Pancreas (tissue), 10 donors: ENCODE measurements at regions not wholly inside any gene's neighbourhood (a gene's known extent, or its start where the extent isn't known, plus 50 kb on each side); places are given as distances from the start of the nearest gene placed in this dataset.

ENCODE experiments used
- ATAC-seq, 4 donors: fragments of 200-7000 bp; cut with Tn5 transposase; one replicate each; pipeline versions ENCODE4 v1.8.0 to v1.9.1; 2020; ENCODE audit warnings: mild to moderate bottlenecking in 4 of 4, moderate library complexity in 4 of 4
- DNase-seq, 6 donors: peaks; one replicate each; pipeline ENCODE4 v3.0.0-alpha.2; 2020
- FAIRE-seq: peaks from 2 replicates; lab custom pipeline; 2012; peaks lifted over from hg19 to GRCh38; lab: Jason Lieb, UNC
- H3K27ac ChIP-seq, 4 donors: fragments of 200-600 bp; sonication (generic); 1 replicate in 3 of 4; 2 replicates in 1 of 4; pipeline versions ENCODE4 v1.5.0 to v1.8.0; 2020
- H3K27me3 ChIP-seq, 4 donors: fragments of 200-600 bp; one replicate each; pipeline ENCODE4 v1.8.0; 2021
- H3K36me3 ChIP-seq, 3 donors: fragments of 200-600 bp; sonication (generic) in 1 of 3; one replicate each; pipeline versions ENCODE4 v1.5.0 to v1.8.0; 2020 to 2021
- H3K4me1 ChIP-seq, 3 donors: fragments of 200-600 bp; one replicate each; pipeline ENCODE4 v1.8.0; 2021
- H3K4me3 ChIP-seq, 4 donors: fragments of 200-600 bp; sonication (generic) in 2 of 4; one replicate each; pipeline versions ENCODE4 v1.5.0 to v1.8.0; 2020 to 2021
- H3K9me3 ChIP-seq, 4 donors: fragments of 200-600 bp; one replicate each; pipeline ENCODE4 v1.8.0; 2021
- WGBS, 2 donors: extraction: QIAGEN DNeasy Blood & Tissue Kit; methylation state at CpG; one replicate each; pipeline ENCODE4 v1.1.7; 2013; 5-methylcytosine and 5-hydroxymethylcytosine counted together
- intact Hi-C, 3 donors: fragments of 100-400 bp; cut with DNase I; formaldehyde crosslinking; loops; one replicate each; pipeline versions ENCODE4 v1.11.1 to v1.14.2; 2022
- TF ChIP-seq, protein P1 (sequence below), 4 donors: fragments of 200-600 bp; sonication (generic) in 3 of 4; IDR thresholded peaks; one replicate each; pipeline versions ENCODE4 v1.5.0 to v1.8.0; 2021; ENCODE audit warnings: antibody characterized with exemption in 4 of 4
- donor health status: healthy with polysubstance abuse.
- donor health status: DM: no; HTN: no; CAD: no; lungs with moderate emphysema.
- donor health status: DM: no; HTN: no; CAD: no.
- donor health status: control.
- donor health status: control.
- donor health status: Bipolar disorder and iron deficiency.
- donor health status: DM: yes; HTN: yes; CAD: no.
- donor health status: DM: no; HTN: no; CAD: no.
- donor health status: DM: no; HTN: no; CAD: no.
- donor health status: DM: yes; HTN: yes; CAD: no.

DNA sequence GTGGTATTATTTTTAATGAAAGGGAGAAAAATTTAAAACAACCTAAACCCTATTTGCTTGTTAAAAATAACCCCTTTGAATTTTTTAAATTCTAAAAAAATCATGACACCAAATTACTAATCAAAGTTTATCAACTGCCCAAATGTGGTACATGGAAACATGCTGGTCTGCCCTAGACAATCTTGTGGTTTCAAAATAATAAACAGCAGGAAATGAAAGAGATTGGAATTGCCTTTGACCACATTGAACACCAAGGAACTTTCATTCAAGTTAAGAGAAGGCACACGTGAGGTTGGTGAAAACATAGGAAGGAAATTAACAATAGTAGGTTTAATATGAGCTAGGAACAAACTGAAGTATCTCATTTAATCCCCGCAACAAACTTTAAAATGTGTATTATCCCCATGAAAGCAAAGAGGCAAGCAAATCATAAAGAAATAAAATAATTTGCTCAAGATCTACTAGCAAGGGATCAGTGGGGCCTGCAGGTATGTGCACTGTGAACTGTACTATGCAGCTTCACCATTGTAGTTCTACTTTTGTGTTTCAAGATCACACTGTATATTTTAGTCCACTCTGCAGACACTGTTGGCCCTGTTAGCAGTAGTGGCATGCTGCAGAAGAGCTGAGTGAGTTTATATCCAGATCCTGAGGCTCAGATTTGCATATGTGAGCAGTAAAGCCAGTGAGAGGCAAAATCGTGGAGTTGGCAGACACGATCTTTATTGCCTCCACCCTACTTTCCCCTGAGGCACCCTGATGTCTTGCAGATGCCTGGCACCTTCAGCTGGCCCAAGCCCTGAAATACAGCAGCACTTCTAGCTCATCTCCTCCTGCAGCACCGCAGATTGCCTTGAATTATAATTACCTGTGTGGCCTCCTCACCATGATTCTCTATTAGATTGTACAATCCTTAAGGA lies 157.8 kb upstream of the TENT5A start:
- ATAC-seq (no peak), FAIRE-seq (no peak), DNase-seq (no peak)
- Histone ChIP-seq H3K4me1 (no peaks in the 10 kb centered on the region), H3K27ac (no peak overlapping the region), H3K4me3 (no peak overlapping the region), H3K36me3 (no peaks in the 10 kb centered on the region), H3K27me3 (no peaks in the 10 kb centered on the region), H3K9me3 (no peaks in the 10 kb centered on the region)
- intact Hi-C loops, result no loop called here
- WGBS, 2 donors, result 76 to 84% methylated on average over 5 of the region's 5 CpGs
- TF ChIP-seq, protein P1, sequence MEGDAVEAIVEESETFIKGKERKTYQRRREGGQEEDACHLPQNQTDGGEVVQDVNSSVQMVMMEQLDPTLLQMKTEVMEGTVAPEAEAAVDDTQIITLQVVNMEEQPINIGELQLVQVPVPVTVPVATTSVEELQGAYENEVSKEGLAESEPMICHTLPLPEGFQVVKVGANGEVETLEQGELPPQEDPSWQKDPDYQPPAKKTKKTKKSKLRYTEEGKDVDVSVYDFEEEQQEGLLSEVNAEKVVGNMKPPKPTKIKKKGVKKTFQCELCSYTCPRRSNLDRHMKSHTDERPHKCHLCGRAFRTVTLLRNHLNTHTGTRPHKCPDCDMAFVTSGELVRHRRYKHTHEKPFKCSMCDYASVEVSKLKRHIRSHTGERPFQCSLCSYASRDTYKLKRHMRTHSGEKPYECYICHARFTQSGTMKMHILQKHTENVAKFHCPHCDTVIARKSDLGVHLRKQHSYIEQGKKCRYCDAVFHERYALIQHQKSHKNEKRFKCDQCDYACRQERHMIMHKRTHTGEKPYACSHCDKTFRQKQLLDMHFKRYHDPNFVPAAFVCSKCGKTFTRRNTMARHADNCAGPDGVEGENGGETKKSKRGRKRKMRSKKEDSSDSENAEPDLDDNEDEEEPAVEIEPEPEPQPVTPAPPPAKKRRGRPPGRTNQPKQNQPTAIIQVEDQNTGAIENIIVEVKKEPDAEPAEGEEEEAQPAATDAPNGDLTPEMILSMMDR (IDR thresholded peaks at IDR 0.05), result no peak

DNA sequence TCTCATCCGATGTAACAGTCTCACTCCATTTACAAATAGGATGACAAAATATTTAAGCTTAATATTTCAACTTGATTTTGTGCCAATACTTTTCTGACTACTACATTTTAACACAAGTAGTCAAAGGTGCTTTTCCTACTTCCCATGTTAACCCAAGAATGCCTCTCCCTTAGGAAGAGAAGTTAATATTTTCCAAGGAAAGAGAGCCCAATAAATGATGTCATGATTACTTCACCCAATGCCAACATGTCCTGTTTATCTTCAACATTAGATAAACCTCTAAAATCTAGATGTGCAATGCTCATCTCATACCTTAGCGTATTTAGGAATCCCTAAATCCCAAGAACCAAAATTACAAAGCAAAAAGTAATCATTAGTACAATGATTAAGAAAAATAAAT lies 156.7 kb upstream of the TENT5A start:
- no peaks in the 10 kb centered on the region for H3K27me3 ChIP-seq
- 79 to 90% methylated on average over 2 of the region's 2 CpGs for WGBS, 2 donors
- intact Hi-C loops, result no loop called here
- DNase-seq, result no peak
- no peaks in the 10 kb centered on the region for H3K4me1 ChIP-seq
- no peak for FAIRE-seq
- no peak for ATAC-seq
- no peak overlapping the region for H3K4me3 ChIP-seq
- H3K36me3 ChIP-seq, result no peaks in the 10 kb centered on the region
- H3K27ac ChIP-seq, result no peak overlapping the region
- no peaks in the 10 kb centered on the region for H3K9me3 ChIP-seq
- TF ChIP-seq, protein P1 (IDR thresholded peaks at IDR 0.05), result no peak

DNA sequence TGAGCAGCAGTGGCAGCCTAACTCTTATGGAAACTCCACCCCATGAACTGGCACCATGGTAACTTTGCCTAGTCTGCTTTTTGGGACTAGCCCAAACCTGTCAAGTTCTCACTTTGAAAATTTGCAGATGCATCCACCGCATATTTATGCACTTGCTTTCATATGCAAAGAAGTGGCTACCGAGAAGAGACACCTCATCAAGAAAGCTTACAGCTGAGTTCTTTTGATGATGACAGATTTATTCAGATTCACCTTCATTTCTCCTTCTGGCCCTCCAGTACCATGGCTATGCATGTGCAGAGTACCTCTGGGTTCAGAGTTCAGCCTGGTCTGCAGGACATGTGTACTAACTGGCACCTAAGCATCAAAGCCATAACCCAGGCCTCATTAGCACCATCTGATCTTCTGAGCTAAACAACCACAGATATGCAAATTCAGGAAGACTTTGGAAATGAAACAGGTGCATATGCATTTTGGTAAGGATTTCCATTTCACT lies 154.3 kb upstream of the TENT5A start:
- intact Hi-C loops, result no loop called here
- Histone ChIP-seq H3K27me3 (no peaks in the 10 kb centered on the region), H3K4me1 (peaks cover 0 to 5% (median under 1%) of the 10 kb centered on the region in 3 donors), H3K4me3 (no peak overlapping the region), H3K9me3 (no peaks in the 10 kb centered on the region), H3K36me3 (no peaks in the 10 kb centered on the region), H3K27ac (no peak overlapping the region)
- no peak for ATAC-seq
- TF ChIP-seq, protein P1 (IDR thresholded peaks at IDR 0.05), result no peak
- WGBS, 2 donors, result 75 to 87% methylated on average over 2 of the region's 2 CpGs
- DNase-seq, result no peak
- FAIRE-seq, result no peak

DNA sequence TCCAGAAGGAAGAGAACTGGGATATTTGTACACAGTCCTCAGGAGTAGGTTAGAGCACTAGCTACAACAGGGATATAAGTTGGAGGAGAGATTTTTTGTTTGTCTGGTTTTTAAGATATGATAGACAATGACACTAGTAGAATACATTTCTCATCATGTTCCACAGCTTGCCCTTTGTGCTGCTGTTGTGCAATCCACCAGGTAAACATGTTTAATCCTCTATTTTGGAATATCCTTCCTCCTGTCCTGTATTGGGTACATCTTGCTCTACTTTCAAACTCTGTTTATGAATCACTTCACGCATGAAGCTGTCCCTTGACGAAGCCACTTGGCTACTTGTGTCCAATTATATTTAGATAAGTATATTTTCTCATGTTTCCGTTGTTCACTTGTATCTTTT lies 153.6 kb upstream of the TENT5A start:
- Histone ChIP-seq H3K4me3 (no peak overlapping the region), H3K9me3 (no peaks in the 10 kb centered on the region), H3K4me1 (peaks cover 0 to 6% (median 6%) of the 10 kb centered on the region in 3 donors), H3K27me3 (no peaks in the 10 kb centered on the region), H3K36me3 (no peaks in the 10 kb centered on the region), H3K27ac (no peak overlapping the region)
- no peak for ATAC-seq
- no peak for DNase-seq
- no peak for FAIRE-seq
- TF ChIP-seq, protein P1 (IDR thresholded peaks at IDR 0.05), result no peak
- intact Hi-C loops, result no loop called here
- WGBS, 2 donors, result 78 to 93% methylated on average over 3 of the region's 3 CpGs

DNA sequence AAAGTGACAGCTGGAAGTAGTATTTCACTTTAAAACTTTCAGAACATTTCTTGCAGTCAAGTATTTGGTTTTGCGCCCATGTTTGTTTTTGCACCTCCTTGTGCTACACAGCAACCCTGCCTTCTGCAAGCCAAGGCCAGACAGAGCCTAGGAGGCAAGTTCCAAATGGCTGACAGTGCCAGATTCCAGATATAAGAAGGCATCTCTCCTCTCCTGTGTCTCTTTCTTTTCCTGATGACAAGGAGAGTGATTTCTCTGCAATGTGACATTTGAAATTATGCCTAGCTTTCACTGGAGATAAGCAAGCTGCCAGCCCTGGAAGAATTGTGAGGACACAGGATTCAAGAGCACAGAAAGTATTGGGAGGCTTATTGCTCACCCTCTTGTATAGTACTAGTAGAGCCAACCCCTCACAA lies 149.1 kb upstream of the TENT5A start:
- DNase-seq (no peak), ATAC-seq (peak in 2 of 4 donors; percentile 34 to 61), FAIRE-seq (no peak)
- intact Hi-C loops, result no loop called here
- Histone ChIP-seq H3K4me3 (no peak overlapping the region), H3K36me3 (no peaks in the 10 kb centered on the region), H3K27ac (no peak overlapping the region), H3K9me3 (no peaks in the 10 kb centered on the region), H3K4me1 (peaks cover 0 to 6% (median 6%) of the 10 kb centered on the region in 3 donors), H3K27me3 (no peaks in the 10 kb centered on the region)
- 45 to 48% methylated on average over 1 of the region's 1 CpG for WGBS, 2 donors
- TF ChIP-seq, protein P1 (IDR thresholded peaks at IDR 0.05), result no peak
